ENCODE measurements at regions not wholly inside any gene's neighbourhood (a gene's known extent, or its start where the extent isn't known, plus 50 kb on each side); places are given as distances from the start of the nearest gene placed in this dataset.
A peak's percentile ranks its signal among the peaks of the same experiment; 100 is the strongest.

DNA sequence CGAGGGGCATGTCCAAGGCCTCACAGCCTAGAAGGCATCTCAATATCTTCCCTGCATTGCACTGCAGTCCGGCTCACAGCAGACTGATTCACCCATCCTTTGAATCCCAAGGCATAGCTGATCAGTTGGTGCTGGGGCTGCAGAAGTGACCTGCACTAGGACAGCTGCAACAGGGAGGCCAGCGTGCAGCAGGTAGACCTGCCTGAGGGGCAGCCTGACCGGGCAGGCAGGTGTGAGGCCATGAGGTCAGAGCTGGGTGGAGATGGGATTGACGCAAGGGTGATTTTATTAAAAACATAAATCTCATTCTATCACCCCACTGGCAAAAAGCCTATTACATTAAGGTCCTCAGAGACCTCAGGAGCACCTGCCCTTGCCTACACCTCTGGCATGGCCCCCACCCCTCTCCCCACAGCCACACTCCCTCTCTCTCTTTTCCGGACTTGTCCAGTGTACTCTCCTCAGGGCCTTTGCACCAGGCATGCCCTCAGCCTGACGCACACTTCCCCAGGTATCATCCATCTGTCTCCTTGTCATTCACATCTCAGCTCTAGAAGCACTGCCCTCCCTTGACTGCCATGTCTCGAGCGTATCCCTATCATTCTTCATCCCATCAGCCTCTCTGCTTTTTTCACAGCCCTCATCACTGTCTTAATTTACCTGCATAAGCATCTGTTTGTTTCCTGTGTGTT, 63.5 kb upstream of the WIPF1 start:
- no peaks in the 10 kb centered on the region for H3K4me1 ChIP-seq
- TF ChIP-seq, protein P1, sequence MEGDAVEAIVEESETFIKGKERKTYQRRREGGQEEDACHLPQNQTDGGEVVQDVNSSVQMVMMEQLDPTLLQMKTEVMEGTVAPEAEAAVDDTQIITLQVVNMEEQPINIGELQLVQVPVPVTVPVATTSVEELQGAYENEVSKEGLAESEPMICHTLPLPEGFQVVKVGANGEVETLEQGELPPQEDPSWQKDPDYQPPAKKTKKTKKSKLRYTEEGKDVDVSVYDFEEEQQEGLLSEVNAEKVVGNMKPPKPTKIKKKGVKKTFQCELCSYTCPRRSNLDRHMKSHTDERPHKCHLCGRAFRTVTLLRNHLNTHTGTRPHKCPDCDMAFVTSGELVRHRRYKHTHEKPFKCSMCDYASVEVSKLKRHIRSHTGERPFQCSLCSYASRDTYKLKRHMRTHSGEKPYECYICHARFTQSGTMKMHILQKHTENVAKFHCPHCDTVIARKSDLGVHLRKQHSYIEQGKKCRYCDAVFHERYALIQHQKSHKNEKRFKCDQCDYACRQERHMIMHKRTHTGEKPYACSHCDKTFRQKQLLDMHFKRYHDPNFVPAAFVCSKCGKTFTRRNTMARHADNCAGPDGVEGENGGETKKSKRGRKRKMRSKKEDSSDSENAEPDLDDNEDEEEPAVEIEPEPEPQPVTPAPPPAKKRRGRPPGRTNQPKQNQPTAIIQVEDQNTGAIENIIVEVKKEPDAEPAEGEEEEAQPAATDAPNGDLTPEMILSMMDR (IDR thresholded peaks at IDR 0.05), result no peak
- TF ChIP-seq POLR2A (IDR thresholded peaks at IDR 0.05), result no peak
- H3K9me3 ChIP-seq, result no peaks in the 10 kb centered on the region
- H3K36me3 ChIP-seq, result no peaks in the 10 kb centered on the region
- no peak for DNase-seq
- H3K4me3 ChIP-seq, result no peak overlapping the region
- no peaks in the 10 kb centered on the region for H3K27me3 ChIP-seq
- H3K27ac ChIP-seq, result no peak overlapping the region
- intact Hi-C loops (cut with DNase I; ENCODE audit: low total_unique reads), result no loop called here

DNA sequence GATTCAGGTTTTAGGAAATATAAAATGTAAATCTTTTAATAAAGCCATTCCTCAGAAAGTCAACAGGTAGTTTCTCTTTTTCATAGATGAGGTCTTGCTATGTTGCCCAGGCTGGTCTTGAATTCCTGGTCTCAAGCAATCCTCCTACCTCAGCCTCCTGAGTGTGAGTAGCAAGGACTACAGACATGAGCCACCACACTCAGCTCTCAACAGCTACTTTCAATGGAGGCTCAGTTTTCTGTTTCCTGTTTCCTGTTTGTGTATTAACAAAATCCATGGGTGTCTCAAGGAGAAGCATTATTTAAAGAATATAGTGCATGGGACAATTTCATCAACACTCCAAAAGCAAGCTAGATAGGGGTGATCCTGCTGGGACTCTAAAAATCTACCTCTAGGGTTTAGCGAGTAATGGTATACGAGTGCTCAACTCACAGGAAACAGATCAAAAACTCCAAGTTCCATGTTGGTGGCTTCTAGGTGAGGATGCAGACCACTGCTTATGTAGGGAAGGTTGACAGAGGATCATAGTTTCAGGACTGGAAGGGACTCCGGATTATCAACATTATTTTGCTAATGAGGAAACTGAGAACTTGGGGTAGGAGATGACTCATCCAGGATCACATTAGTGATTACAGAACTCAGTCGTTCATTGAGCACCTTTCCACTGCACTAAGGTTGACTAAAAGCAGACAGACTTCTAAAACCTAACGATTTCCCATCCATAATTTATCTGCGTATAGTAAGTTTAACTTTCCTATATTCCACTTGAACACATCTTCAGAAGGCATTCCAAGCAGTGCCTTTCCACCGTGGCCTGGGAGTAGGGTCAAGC, 61.7 kb upstream of the WIPF1 start:
- Histone ChIP-seq H3K9me3 (no peaks in the 10 kb centered on the region), H3K36me3 (no peaks in the 10 kb centered on the region), H3K4me3 (no peak overlapping the region), H3K4me1 (no peaks in the 10 kb centered on the region), H3K27ac (no peak overlapping the region), H3K27me3 (no peaks in the 10 kb centered on the region)
- intact Hi-C loops (cut with DNase I; ENCODE audit: low total_unique reads), result no loop called here
- DNase-seq, result no peak
- TF ChIP-seq POLR2A (IDR thresholded peaks at IDR 0.05), result no peak
- TF ChIP-seq, protein P1 (IDR thresholded peaks at IDR 0.05), result no peak

DNA sequence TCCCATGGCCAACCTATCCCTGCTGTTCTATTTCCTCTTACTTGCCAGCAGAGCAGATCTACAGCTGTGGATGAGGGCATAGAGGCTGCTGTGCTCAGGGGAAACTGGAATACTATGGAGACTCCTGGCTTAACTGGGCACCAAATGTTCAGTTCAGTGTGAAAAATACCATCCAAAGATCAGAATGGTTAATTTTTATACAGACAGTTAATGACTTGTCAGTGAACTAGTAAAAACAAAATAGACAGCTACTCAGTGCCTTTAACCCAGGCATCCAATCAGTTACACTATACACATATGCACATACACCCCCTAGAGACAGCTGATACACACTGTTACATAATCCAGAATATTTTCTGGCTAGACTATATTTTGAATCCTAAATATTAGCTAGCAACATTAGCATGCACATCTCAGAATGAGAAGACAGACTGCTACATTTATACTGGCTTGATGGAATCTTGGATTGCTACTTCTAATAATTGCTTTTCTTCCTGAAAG, 59.1 kb upstream of the WIPF1 start:
- H3K9me3 ChIP-seq, result no peaks in the 10 kb centered on the region
- no peak overlapping the region for H3K27ac ChIP-seq
- H3K4me1 ChIP-seq, result no peaks in the 10 kb centered on the region
- H3K27me3 ChIP-seq, result no peaks in the 10 kb centered on the region
- H3K36me3 ChIP-seq, result no peaks in the 10 kb centered on the region
- H3K4me3 ChIP-seq, result no peak overlapping the region
- intact Hi-C loops (cut with DNase I; ENCODE audit: low total_unique reads), result no loop called here
- no peak for DNase-seq
- TF ChIP-seq POLR2A (IDR thresholded peaks at IDR 0.05), result no peak
- TF ChIP-seq, protein P1 (IDR thresholded peaks at IDR 0.05), result no peak

DNA sequence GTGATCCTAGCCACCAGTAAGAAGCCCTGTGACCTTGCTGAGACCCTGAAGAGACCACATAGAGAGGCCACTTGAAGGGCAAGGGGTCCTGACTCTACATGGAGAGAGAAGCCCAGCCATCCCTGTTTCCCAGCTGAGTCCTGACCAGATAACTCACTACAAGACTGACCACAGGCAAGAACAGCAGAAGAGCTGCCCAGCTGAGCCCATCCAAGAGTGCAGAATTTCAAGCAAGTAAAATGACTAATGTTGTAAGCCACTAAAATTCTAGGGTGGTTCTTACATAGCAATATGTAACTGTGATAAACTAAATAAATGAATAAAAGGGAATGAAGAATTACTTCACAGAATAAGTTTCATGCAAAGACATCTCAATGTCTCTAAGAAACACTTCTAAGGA, 58.4 kb upstream of the WIPF1 start:
- H3K27me3 ChIP-seq, result no peaks in the 10 kb centered on the region
- H3K4me3 ChIP-seq, result no peak overlapping the region
- intact Hi-C loops (cut with DNase I; ENCODE audit: low total_unique reads), result no loop called here
- H3K36me3 ChIP-seq, result no peaks in the 10 kb centered on the region
- H3K27ac ChIP-seq, result no peak overlapping the region
- no peak for DNase-seq
- H3K9me3 ChIP-seq, result no peaks in the 10 kb centered on the region
- TF ChIP-seq, protein P1 (IDR thresholded peaks at IDR 0.05), result no peak
- no peak for TF ChIP-seq POLR2A (IDR thresholded peaks at IDR 0.05)
- H3K4me1 ChIP-seq, result no peaks in the 10 kb centered on the region

DNA sequence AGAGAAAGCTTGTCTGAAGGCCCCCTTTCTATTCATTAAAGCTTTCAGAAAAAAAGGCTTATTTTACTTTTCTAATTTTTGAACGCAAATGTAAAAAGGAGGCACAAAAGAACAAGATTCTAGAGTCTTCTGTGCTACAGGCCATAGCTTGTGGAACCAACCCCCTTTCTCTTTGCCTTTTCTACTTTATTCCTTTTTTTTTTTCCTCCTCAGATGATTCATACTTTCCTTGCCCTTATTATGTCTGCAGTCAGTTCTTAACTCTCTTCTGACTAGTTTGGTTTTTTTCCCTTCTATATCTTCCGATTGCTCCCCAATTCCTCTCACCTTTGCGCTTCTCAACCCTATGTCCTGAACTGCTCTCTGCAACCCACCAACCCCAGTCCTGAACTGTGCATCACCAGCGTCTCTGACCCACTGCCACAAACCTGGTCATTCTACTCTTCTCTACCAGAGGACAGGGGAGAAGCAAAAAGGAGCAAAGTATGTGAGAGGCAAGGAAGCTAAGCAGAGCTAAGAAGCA, 56.9 kb upstream of the WIPF1 start:
- intact Hi-C loops (cut with DNase I; ENCODE audit: low total_unique reads), result no loop called here
- Histone ChIP-seq H3K4me1 (no peaks in the 10 kb centered on the region), H3K27ac (peak overlapping the region in 1 of 2 donors; percentile 10), H3K9me3 (no peaks in the 10 kb centered on the region), H3K36me3 (no peaks in the 10 kb centered on the region), H3K27me3 (no peaks in the 10 kb centered on the region), H3K4me3 (no peak overlapping the region)
- no peak for DNase-seq
- no peak for TF ChIP-seq POLR2A (IDR thresholded peaks at IDR 0.05)
- TF ChIP-seq, protein P1 (IDR thresholded peaks at IDR 0.05), result no peak
